ENCODE measurements at regions not wholly inside any gene's neighbourhood (a gene's known extent, or its start where the extent isn't known, plus 50 kb on each side); places are given as distances from the start of the nearest gene placed in this dataset.

- WGBS, 2 donors = 82 to 88% methylated on average over 2 of the region's 2 CpGs
- H3K4me3 ChIP-seq (ENCODE audit: low read depth, poor library complexity, severe bottlenecking) = no peak overlapping the region
- TF ChIP-seq POLR2A (IDR thresholded peaks at IDR 0.05) = no peak
- TF ChIP-seq CTCF (IDR thresholded peaks at IDR 0.05) = no peak
- intact Hi-C loops (cut with DNase I; ENCODE audit: low total_unique reads) = no loop called here
- DNase-seq (ENCODE audit: low spot score in 2 of 2) = no peak
Observed at GRCh38 chr5:3751846-3752245, 156.2 kb downstream of the IRX1 start.

- TF ChIP-seq POLR2A (IDR thresholded peaks at IDR 0.05) = no peak
- no peak for TF ChIP-seq CTCF (IDR thresholded peaks at IDR 0.05)
- intact Hi-C loops (cut with DNase I; ENCODE audit: low total_unique reads) = no loop called here
- WGBS, 2 donors = 68 to 69% methylated on average over 6 of the region's 6 CpGs
- no peak for DNase-seq (ENCODE audit: low spot score in 2 of 2)
- no peak overlapping the region for H3K4me3 ChIP-seq (ENCODE audit: low read depth, poor library complexity, severe bottlenecking)
Observed at GRCh38 chr5:3778000-3778550, 182.4 kb downstream of the IRX1 start.

GRCh38 chr5:3778945-3779344 lies 183.3 kb downstream of the IRX1 start:
- WGBS, 2 donors = 73 to 92% methylated on average over 2 of the region's 2 CpGs
- no peak for DNase-seq (ENCODE audit: low spot score in 2 of 2)
- intact Hi-C loops (cut with DNase I; ENCODE audit: low total_unique reads) = no loop called here
- H3K4me3 ChIP-seq (ENCODE audit: low read depth, poor library complexity, severe bottlenecking) = no peak overlapping the region
- no peak for TF ChIP-seq CTCF (IDR thresholded peaks at IDR 0.05)
- TF ChIP-seq POLR2A (IDR thresholded peaks at IDR 0.05) = no peak

GRCh38 chr5:3780278-3780677 lies 184.6 kb downstream of the IRX1 start:
- intact Hi-C loops (cut with DNase I; ENCODE audit: low total_unique reads) = no loop called here
- 89 to 90% methylated on average over 7 of the region's 7 CpGs for WGBS, 2 donors
- no peak for DNase-seq (ENCODE audit: low spot score in 2 of 2)
- no peak overlapping the region for H3K4me3 ChIP-seq (ENCODE audit: low read depth, poor library complexity, severe bottlenecking)
- no peak for TF ChIP-seq CTCF (IDR thresholded peaks at IDR 0.05)
- TF ChIP-seq POLR2A (IDR thresholded peaks at IDR 0.05) = no peak

- TF ChIP-seq CTCF (IDR thresholded peaks at IDR 0.05) (no peak), POLR2A (IDR thresholded peaks at IDR 0.05) (no peak)
- H3K4me3 ChIP-seq (ENCODE audit: low read depth, poor library complexity, severe bottlenecking) = no peak overlapping the region
- no peak for DNase-seq (ENCODE audit: low spot score in 2 of 2)
- intact Hi-C loops (cut with DNase I; ENCODE audit: low total_unique reads) = no loop called here
- whole genome bisulfite sequencing, 2 donors = 80 to 89% methylated on average over 11 of the region's 11 CpGs
Observed at GRCh38 chr5:3780907-3781306, 185.3 kb downstream of the IRX1 start.

- no peak for DNase-seq (ENCODE audit: low spot score in 2 of 2)
- no peak for TF ChIP-seq CTCF (IDR thresholded peaks at IDR 0.05)
- no peak for TF ChIP-seq POLR2A (IDR thresholded peaks at IDR 0.05)
- intact Hi-C loops (cut with DNase I; ENCODE audit: low total_unique reads) = no loop called here
- H3K4me3 ChIP-seq (ENCODE audit: low read depth, poor library complexity, severe bottlenecking) = no peak overlapping the region
- WGBS, 2 donors = 83 to 86% methylated on average over 2 of the region's 2 CpGs
Observed at GRCh38 chr5:3784854-3785253, 189.2 kb downstream of the IRX1 start.
